Smooth muscle cell (in vitro differentiated cells): ENCODE measurements at regions not wholly inside any gene's neighbourhood (a gene's known extent, or its start where the extent isn't known, plus 50 kb on each side); places are given as distances from the start of the nearest gene placed in this dataset.

ENCODE experiments used
- DNase-seq: peaks from one replicate; lab custom pipeline; 2025; ENCODE audit not compliant: unreplicated experiment; lab: John Stamatoyannopoulos, UW
- H2AFZ ChIP-seq: fragments of 200-600 bp; sonication (generic); 2 replicates; pipeline ENCODE4 v1.6.0; 2016; ENCODE audit warnings: antibody characterized with exemption, low read depth, mild to moderate bottlenecking
- H3F3A ChIP-seq: fragments of 200-600 bp; sonication (generic); 2 replicates; pipeline ENCODE4 v1.6.0; 2017; ENCODE audit warnings: antibody characterized with exemption, low read depth
- H3K27ac ChIP-seq: fragments of 200-600 bp; sonication (generic); 2 replicates; pipeline ENCODE4 v1.5.1; 2016; ENCODE audit warnings: low read depth, mild to moderate bottlenecking
- H3K27me3 ChIP-seq: fragments of 200-600 bp; sonication (generic); 2 replicates; pipeline ENCODE4 v1.6.1; 2016; ENCODE audit warnings: low read depth, mild to moderate bottlenecking
- H3K36me3 ChIP-seq: fragments of 200-600 bp; sonication (generic); 2 replicates; pipeline ENCODE4 v1.5.1; 2016; ENCODE audit warnings: low read depth
- H3K4me1 ChIP-seq: fragments of 200-600 bp; sonication (generic); 2 replicates; pipeline ENCODE4 v1.5.1; 2016; ENCODE audit warnings: low read depth
- H3K4me2 ChIP-seq: fragments of 200-600 bp; sonication (generic); 2 replicates; pipeline ENCODE4 v1.6.0; 2016; ENCODE audit warnings: mild to moderate bottlenecking
- H3K4me3 ChIP-seq: fragments of 200-600 bp; sonication (generic); 2 replicates; pipeline ENCODE4 v1.5.1; 2016; ENCODE audit warnings: mild to moderate bottlenecking
- H3K79me2 ChIP-seq: fragments of 200-600 bp; sonication (generic); 2 replicates; pipeline ENCODE4 v1.6.0; 2016; ENCODE audit warnings: low read depth, mild to moderate bottlenecking
- H3K9ac ChIP-seq: fragments of 200-600 bp; sonication (generic); 2 replicates; pipeline ENCODE4 v1.6.0; 2016; ENCODE audit warnings: low read depth
- H3K9me3 ChIP-seq: fragments of 200-600 bp; sonication (generic); replicated peaks from 2 replicates; pipeline ENCODE4 v1.5.1; 2016; ENCODE audit warnings: low read depth
- H4K20me1 ChIP-seq: fragments of 200-600 bp; sonication (generic); 2 replicates; pipeline ENCODE4 v1.6.0; 2016; ENCODE audit warnings: low read depth
- WGBS: methylation state at CpG from one replicate; pipeline ENCODE4 v1.1.7; 2016; ENCODE audit warnings: low lambda C conversion rate; 5-methylcytosine and 5-hydroxymethylcytosine counted together
- TF ChIP-seq, protein P1 (sequence below): fragments of 200-600 bp; sonication (generic); IDR thresholded peaks from 2 replicates; pipeline ENCODE4 v1.5.1; 2017; ENCODE audit warnings: borderline replicate concordance, mild to moderate bottlenecking, antibody characterized with exemption; ENCODE audit not compliant: insufficient read depth, poor library complexity, severe bottlenecking

DNA sequence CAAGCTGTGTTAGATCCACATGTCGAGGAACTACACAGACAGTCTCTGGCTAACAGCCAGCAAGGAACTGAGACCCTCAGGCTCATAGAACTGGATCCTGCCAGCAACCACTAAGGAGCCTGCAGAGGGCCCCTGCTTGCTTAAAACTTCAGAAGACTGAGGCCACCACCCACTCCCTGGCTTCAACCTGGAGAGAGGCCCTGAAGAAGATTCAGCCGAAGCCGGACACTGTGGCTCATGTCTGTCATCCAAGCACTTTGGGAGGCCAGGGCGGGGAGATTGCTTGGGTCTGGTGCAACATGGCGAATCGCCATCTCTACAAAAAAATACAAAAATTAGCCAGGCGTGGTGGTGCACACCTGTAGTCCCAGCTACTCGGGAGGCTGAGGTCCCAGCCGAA, 92.6 kb upstream of the TMPRSS2 start:
- TF ChIP-seq, protein P1, sequence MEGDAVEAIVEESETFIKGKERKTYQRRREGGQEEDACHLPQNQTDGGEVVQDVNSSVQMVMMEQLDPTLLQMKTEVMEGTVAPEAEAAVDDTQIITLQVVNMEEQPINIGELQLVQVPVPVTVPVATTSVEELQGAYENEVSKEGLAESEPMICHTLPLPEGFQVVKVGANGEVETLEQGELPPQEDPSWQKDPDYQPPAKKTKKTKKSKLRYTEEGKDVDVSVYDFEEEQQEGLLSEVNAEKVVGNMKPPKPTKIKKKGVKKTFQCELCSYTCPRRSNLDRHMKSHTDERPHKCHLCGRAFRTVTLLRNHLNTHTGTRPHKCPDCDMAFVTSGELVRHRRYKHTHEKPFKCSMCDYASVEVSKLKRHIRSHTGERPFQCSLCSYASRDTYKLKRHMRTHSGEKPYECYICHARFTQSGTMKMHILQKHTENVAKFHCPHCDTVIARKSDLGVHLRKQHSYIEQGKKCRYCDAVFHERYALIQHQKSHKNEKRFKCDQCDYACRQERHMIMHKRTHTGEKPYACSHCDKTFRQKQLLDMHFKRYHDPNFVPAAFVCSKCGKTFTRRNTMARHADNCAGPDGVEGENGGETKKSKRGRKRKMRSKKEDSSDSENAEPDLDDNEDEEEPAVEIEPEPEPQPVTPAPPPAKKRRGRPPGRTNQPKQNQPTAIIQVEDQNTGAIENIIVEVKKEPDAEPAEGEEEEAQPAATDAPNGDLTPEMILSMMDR = no peak
- DNase-seq = no peak
- Histone ChIP-seq H3K9me3 (no peaks in the 10 kb centered on the region), H2AFZ (no peak overlapping the region), H3K36me3 (no peaks in the 10 kb centered on the region), H4K20me1 (no peaks in the 10 kb centered on the region), H3F3A (no peaks in the 10 kb centered on the region), H3K4me1 (no peaks in the 10 kb centered on the region), H3K9ac (no peak overlapping the region), H3K4me2 (no peak overlapping the region), H3K79me2 (no peaks in the 10 kb centered on the region), H3K27ac (no peak overlapping the region), H3K4me3 (no peak overlapping the region), H3K27me3 (no peaks in the 10 kb centered on the region)
- WGBS = 97% methylated on average over 9 of the region's 9 CpGs

DNA sequence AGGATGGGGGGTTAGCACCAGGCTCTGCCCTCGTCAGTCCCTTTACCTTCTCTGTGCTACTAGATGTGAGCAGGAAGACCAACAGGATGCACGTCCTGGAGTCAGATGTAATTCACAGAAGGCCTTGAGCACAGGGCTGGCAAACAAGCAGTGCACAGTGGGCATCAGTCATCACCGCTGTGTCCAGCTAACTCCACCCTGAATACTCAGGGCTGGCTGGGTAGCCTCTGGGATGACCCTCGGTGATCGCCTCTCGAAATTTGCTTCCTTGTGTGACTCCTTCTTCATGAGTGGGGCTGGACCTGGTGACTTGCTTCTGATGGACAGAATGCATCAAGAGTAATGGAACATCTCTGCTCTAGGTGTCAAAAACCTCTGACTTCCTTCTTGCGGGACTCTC, 92.2 kb upstream of the TMPRSS2 start:
- TF ChIP-seq, protein P1 = no peak
- Histone ChIP-seq H2AFZ (no peak overlapping the region), H3K79me2 (no peaks in the 10 kb centered on the region), H3K9me3 (no peaks in the 10 kb centered on the region), H3K4me2 (no peak overlapping the region), H3K4me1 (no peaks in the 10 kb centered on the region), H3K4me3 (no peak overlapping the region), H3K27me3 (no peaks in the 10 kb centered on the region), H3K27ac (no peak overlapping the region), H3K9ac (no peak overlapping the region), H3K36me3 (no peaks in the 10 kb centered on the region), H3F3A (no peaks in the 10 kb centered on the region), H4K20me1 (no peaks in the 10 kb centered on the region)
- DNase-seq = no peak
- WGBS = 95% methylated on average over 7 of the region's 7 CpGs

DNA sequence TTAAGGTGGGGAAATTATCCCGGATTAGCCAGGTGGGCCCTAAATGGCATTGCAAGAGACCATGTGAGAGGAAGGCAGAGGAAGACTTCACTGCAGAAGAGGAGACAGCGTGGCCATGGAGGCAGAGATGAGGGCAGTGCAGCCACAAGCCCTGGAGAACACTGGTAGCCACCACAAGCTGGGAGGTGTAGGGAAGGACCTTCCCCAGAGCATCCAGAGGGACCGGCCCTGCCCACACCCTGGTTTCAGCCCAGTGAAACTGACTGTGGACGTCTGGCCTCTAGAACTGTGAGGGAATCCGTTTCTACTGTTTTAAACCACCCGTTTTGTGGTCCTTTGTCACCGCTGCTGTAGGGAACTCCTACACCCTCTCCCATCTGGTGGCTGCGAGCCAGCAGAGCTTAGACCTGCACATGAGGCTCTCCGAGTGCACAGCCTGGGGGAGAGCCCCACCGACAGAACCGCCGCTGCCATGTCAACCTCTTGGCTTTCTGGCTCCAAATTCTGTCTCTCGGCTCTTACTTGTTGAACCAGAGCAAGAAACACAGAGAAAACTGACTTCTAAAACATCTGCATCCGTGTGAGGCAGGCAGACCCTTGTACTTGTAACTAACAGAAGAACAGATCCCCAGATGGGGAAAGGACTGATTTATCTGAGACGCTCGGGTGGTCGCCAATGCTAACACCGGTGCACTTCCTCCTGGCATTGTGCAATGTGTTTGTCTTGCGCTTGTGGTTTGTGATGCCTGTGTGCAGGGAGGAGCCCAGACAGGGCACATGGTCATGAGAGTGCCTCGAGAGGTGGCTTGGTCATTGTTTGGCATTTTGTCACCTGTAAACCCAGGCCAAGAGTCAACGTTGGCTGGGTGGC, 90.8 kb upstream of the TMPRSS2 start:
- Histone ChIP-seq H3K4me2 (no peak overlapping the region), H3K36me3 (no peaks in the 10 kb centered on the region), H3K9me3 (no peaks in the 10 kb centered on the region), H3K27me3 (peaks cover 9% of the 10 kb centered on the region), H3K27ac (no peak overlapping the region), H3F3A (no peaks in the 10 kb centered on the region), H3K79me2 (no peaks in the 10 kb centered on the region), H3K4me3 (no peak overlapping the region), H3K4me1 (no peaks in the 10 kb centered on the region), H2AFZ (no peak overlapping the region), H3K9ac (no peak overlapping the region), H4K20me1 (no peaks in the 10 kb centered on the region)
- 93% methylated on average over 21 of the region's 21 CpGs for WGBS
- no peak for DNase-seq
- TF ChIP-seq, protein P1 = no peak

DNA sequence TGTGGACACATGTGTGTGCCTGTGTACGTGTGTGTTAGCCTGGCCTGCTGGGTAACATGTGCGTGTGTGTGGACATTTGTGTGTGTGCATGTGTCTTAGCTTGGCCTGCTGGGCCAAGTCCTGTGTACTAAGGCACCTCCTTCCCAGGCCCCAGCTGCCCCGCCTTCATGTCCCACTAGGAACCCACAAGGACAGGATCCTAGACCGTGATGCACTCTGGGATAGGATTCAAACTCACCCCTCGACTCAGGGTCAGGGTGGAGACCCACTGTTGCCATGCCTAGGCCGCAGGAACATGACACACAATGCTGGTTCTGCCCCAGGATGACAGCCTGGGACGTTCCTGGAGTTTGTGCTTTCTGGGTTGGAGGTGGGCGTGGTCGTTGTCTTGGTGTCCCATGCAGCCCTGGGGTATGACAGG, 89.9 kb upstream of the TMPRSS2 start:
- Histone ChIP-seq H3K4me3 (no peak overlapping the region), H4K20me1 (no peaks in the 10 kb centered on the region), H3K27me3 (peaks cover 12% of the 10 kb centered on the region), H3K4me2 (no peak overlapping the region), H3F3A (no peaks in the 10 kb centered on the region), H3K9me3 (no peaks in the 10 kb centered on the region), H3K79me2 (no peaks in the 10 kb centered on the region), H2AFZ (no peak overlapping the region), H3K4me1 (no peaks in the 10 kb centered on the region), H3K9ac (no peak overlapping the region), H3K27ac (no peak overlapping the region), H3K36me3 (no peaks in the 10 kb centered on the region)
- TF ChIP-seq, protein P1 = no peak
- WGBS = 96% methylated on average over 9 of the region's 9 CpGs
- DNase-seq = no peak
